H1 (cell line): ENCODE measurements at regions not wholly inside any gene's neighbourhood (a gene's known extent, or its start where the extent isn't known, plus 50 kb on each side); places are given as distances from the start of the nearest gene placed in this dataset.

ENCODE experiments used
- CTCF ChIA-PET: fragments of 300-600 bp; sonication (Branson Sonifier 250); formaldehyde crosslinking; loops from one replicate; lab custom pipeline; 2021; ENCODE audit not compliant: partially characterized antibody; lab: Charles Lee
- POLR2A ChIA-PET: fragments of 300-600 bp; sonication (Branson Sonifier 250); formaldehyde crosslinking; loops from one replicate; lab custom pipeline; 2021; ENCODE audit warnings: inconsistent platforms; ENCODE audit not compliant: partially characterized antibody; lab: Charles Lee
- DNase-seq, 2 experiments: peaks; one replicate each; pipeline versions ENCODE4 v3.0.0 to v3.0.0-alpha.2; 2010 to 2022; ENCODE audit warnings: low spot score in 2 of 2, low read depth in 1 of 2, mixed read lengths in 1 of 2
- FAIRE-seq: peaks from 2 replicates; lab custom pipeline; 2011; peaks lifted over from hg19 to GRCh38; lab: Jason Lieb, UNC
- H2AFZ ChIP-seq: 2 replicates; pipeline ENCODE4 v1.8.1; 2012; ENCODE audit warnings: low read length, inconsistent platforms
- H2AK5ac ChIP-seq: 2 replicates; pipeline ENCODE4 v1.6.1; 2013; ENCODE audit warnings: low read depth, low read length
- H2BK120ac ChIP-seq: replicated peaks from 2 replicates; pipeline ENCODE3; 2013; ENCODE audit warnings: low read depth, low read length, inconsistent platforms
- H2BK12ac ChIP-seq: 2 replicates; pipeline ENCODE4 v1.6.1; 2013; ENCODE audit warnings: low read depth, low read length
- H2BK15ac ChIP-seq: 2 replicates; pipeline ENCODE4 v1.6.1; 2013; ENCODE audit warnings: low read length
- H2BK20ac ChIP-seq: 2 replicates; pipeline ENCODE4 v1.6.1; 2013; ENCODE audit warnings: low read length
- H2BK5ac ChIP-seq: 2 replicates; pipeline ENCODE4 v1.6.1; 2013; ENCODE audit warnings: low read depth, low read length
- H3K14ac ChIP-seq: 2 replicates; pipeline ENCODE4 v1.6.1; 2013; ENCODE audit warnings: inconsistent platforms; ENCODE audit not compliant: insufficient read length
- H3K18ac ChIP-seq: 2 replicates; pipeline ENCODE4 v1.6.1; 2013; ENCODE audit warnings: low read length; ENCODE audit errors: extremely low read depth
- H3K23ac ChIP-seq: 2 replicates; pipeline ENCODE4 v1.6.1; 2013; ENCODE audit warnings: inconsistent platforms; ENCODE audit not compliant: insufficient read length
- H3K23me2 ChIP-seq: 2 replicates; pipeline ENCODE4 v1.6.1; 2013; ENCODE audit warnings: low read depth, low read length
- H3K27ac ChIP-seq: 2 replicates; pipeline ENCODE4 v1.6.1; 2011; ENCODE audit warnings: low read depth, low read length, inconsistent platforms
- H3K27me3 ChIP-seq, 4 experiments: replicated peaks in 1 of 4; 1 replicate in 1 of 4; 2 replicates in 3 of 4; pipeline versions ENCODE4 v1.6.1 to v1.8.1; 2011 to 2013; ENCODE audit warnings: low read length in 3 of 4, mild to moderate bottlenecking in 3 of 4, inconsistent platforms in 2 of 4, mixed read lengths in 2 of 4, moderate library complexity in 1 of 4; ENCODE audit not compliant: control insufficient read depth in 3 of 4, insufficient read depth in 3 of 4; ENCODE audit errors: extremely low read depth in 1 of 4
- H3K36me3 ChIP-seq, 4 experiments: 2 replicates each; pipeline versions ENCODE4 v1.6.1 to v1.8.1; 2011 to 2013; ENCODE audit warnings: mild to moderate bottlenecking in 4 of 4, low read length in 3 of 4, moderate library complexity in 2 of 4, control low read depth in 1 of 4, inconsistent platforms in 1 of 4; ENCODE audit not compliant: insufficient read depth in 4 of 4, control insufficient read depth in 2 of 4
- H3K4ac ChIP-seq: replicated peaks from 2 replicates; pipeline ENCODE3; 2013; ENCODE audit warnings: low read length, low read depth, mixed read lengths, inconsistent platforms; ENCODE audit not compliant: insufficient read length
- H3K4me1 ChIP-seq, 4 experiments: replicated peaks in 1 of 4; 1 replicate in 1 of 4; 2 replicates in 3 of 4; pipeline versions ENCODE4 v1.6.1 to v1.8.1; 2011 to 2013; ENCODE audit warnings: low read length in 3 of 4, inconsistent platforms in 2 of 4, mixed read lengths in 1 of 4; ENCODE audit not compliant: insufficient read depth in 4 of 4, control insufficient read depth in 3 of 4
- H3K4me2 ChIP-seq, 2 experiments: 2 replicates each; pipeline versions ENCODE4 v1.6.1 to v1.8.1; 2011 to 2013; ENCODE audit warnings: low read depth in 2 of 2, low read length in 2 of 2, control low read depth in 1 of 2, inconsistent platforms in 1 of 2, mild to moderate bottlenecking in 1 of 2; ENCODE audit not compliant: insufficient read depth in 1 of 2
- H3K4me3 ChIP-seq, 4 experiments: fragments of 200-600, 300-600 bp in 1 of 4; sonication (generic), shearing (Covaris generic), sonication (Bioruptor Twin) in 1 of 4; 2 replicates each; pipeline versions ENCODE4 v1.5.1 to v1.8.1; 2011 to 2016; ENCODE audit warnings: low read length in 4 of 4, low read depth in 3 of 4, control low read depth in 2 of 4, inconsistent platforms in 2 of 4, mild to moderate bottlenecking in 2 of 4, mixed read lengths in 1 of 4, moderate library complexity in 1 of 4; ENCODE audit not compliant: insufficient read depth in 2 of 4; ENCODE audit errors: extremely low read depth in 1 of 4
- H3K56ac ChIP-seq: replicated peaks from 2 replicates; pipeline ENCODE3; 2013; ENCODE audit warnings: low read depth, mild to moderate bottlenecking, mixed read lengths, low read length, inconsistent platforms; ENCODE audit not compliant: insufficient read length
- H3K79me1 ChIP-seq: 2 replicates; pipeline ENCODE4 v1.6.1; 2013; ENCODE audit warnings: low read depth, low read length, control low read depth
- H3K79me2 ChIP-seq, 2 experiments: 2 replicates each; pipeline versions ENCODE4 v1.6.1 to v1.8.1; 2012 to 2013; ENCODE audit warnings: low read length in 2 of 2, mild to moderate bottlenecking in 2 of 2, inconsistent platforms in 1 of 2; ENCODE audit not compliant: insufficient read depth in 2 of 2, control insufficient read depth in 1 of 2
- H3K9ac ChIP-seq, 4 experiments: replicated peaks in 1 of 4; 1 replicate in 1 of 4; 2 replicates in 3 of 4; pipeline versions ENCODE4 v1.6.1 to v1.8.1; 2011 to 2013; ENCODE audit warnings: low read depth in 3 of 4, low read length in 3 of 4, control low read depth in 2 of 4, mild to moderate bottlenecking in 2 of 4, moderate library complexity in 2 of 4, inconsistent platforms in 1 of 4; ENCODE audit errors: extremely low read depth in 1 of 4
- H3K9me3 ChIP-seq, 2 experiments: 2 replicates each; pipeline versions ENCODE4 v1.6.1 to v1.8.1; 2012 to 2013; ENCODE audit warnings: mild to moderate bottlenecking in 2 of 2, moderate library complexity in 2 of 2, control low read depth in 1 of 2, inconsistent platforms in 1 of 2, low read depth in 1 of 2, low read length in 1 of 2, mixed read lengths in 1 of 2; ENCODE audit not compliant: insufficient read depth in 2 of 2
- H4K20me1 ChIP-seq, 2 experiments: replicated peaks in 1 of 2; 2 replicates each; pipeline versions ENCODE3 to v1.8.1; 2011 to 2013; ENCODE audit warnings: inconsistent platforms in 2 of 2, low read length in 2 of 2, mild to moderate bottlenecking in 1 of 2; ENCODE audit not compliant: insufficient read depth in 2 of 2, control insufficient read depth in 1 of 2
- H4K5ac ChIP-seq: 2 replicates; pipeline ENCODE4 v1.6.1; 2013; ENCODE audit warnings: low read length, low read depth, mixed read lengths, inconsistent platforms; ENCODE audit not compliant: insufficient read length
- H4K8ac ChIP-seq: 2 replicates; pipeline ENCODE4 v1.8.0; 2013; ENCODE audit warnings: mild to moderate bottlenecking, moderate library complexity, low read length, inconsistent platforms; ENCODE audit not compliant: insufficient read depth; ENCODE audit errors: extremely low read depth
- H4K91ac ChIP-seq: replicated peaks from 2 replicates; pipeline ENCODE3; 2013; ENCODE audit warnings: low read length, mixed read lengths, inconsistent platforms; ENCODE audit not compliant: insufficient read length
- RAD21 ChIP-seq, 2 experiments: IDR thresholded peaks in 1 of 2; conservative IDR thresholded peaks in 1 of 2; 2 replicates each; pipeline ENCODE4 v1.6.1; 2011; ENCODE audit warnings: low read depth in 2 of 2, low read length in 2 of 2, improper control_type of control experiment in 1 of 2, inconsistent platforms in 1 of 2, mild to moderate bottlenecking in 1 of 2, moderate library complexity in 1 of 2
- WGBS, 2 experiments: shearing (Covaris generic) in 1 of 2; methylation state at CpG; one replicate each; pipeline versions ENCODE4 v1.1.6 to v1.1.7; 2013 to 2015; ENCODE audit warnings: low lambda C conversion rate in 2 of 2, mixed read lengths in 2 of 2, inconsistent platforms in 1 of 2, low coverage in 1 of 2, missing lambda C conversion rate in 1 of 2; ENCODE audit not compliant: insufficient replicate concordance in 2 of 2, insufficient coverage in 1 of 2, insufficient read length in 1 of 2; ENCODE audit errors: extremely low coverage in 1 of 2, missing lambda C conversion rate in 1 of 2; 5-methylcytosine and 5-hydroxymethylcytosine counted together
- TF ChIP-seq, protein P1 (sequence below): IDR thresholded peaks from 2 replicates; pipeline ENCODE4 v1.6.1; 2011; ENCODE audit warnings: low read depth, mild to moderate bottlenecking, low read length; ENCODE audit not compliant: insufficient read depth
- TF ChIP-seq, protein P2 (sequence below), 3 experiments: IDR thresholded peaks; 1 replicate in 2 of 3; 2 replicates in 1 of 3; pipeline versions ENCODE4 v1.5.1 to v1.6.1; 2011; ENCODE audit warnings: low read length in 3 of 3, mild to moderate bottlenecking in 3 of 3, inconsistent platforms in 2 of 3, low read depth in 1 of 3, moderate library complexity in 1 of 3; ENCODE audit not compliant: insufficient read depth in 1 of 3; ENCODE audit errors: control extremely low read depth in 1 of 3

DNA sequence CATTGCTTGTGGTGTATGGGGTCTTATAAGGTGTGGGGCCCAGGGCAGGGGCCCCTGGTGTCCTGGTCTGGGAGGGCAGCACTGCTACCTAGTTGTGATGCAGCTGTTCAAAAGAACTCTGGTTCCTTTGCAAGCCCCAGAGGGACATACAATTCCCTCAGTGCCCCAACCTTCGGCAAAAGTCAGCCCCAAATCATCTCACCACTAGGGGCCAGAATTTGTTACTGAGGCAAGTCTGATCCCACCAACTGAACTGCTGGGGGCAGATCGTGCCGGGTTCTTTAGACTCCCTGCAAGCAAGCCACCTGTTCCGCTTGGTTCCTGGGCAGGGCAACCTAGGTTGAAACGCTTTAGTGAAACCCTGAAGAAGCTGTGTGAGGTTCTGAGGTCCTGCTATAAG lies 180.1 kb upstream of the S100G start:
- peaks cover 0 to 3% (median 0%) of the 10 kb centered on the region in 4 experiments; a peak in 1 of 7 replicates for H3K4me1 ChIP-seq
- DNase-seq (peak in 1 of 2 experiments; percentile 47), FAIRE-seq (peak; percentile 81)
- H3K4me2 ChIP-seq, result no peak overlapping the region
- H3K27me3 ChIP-seq, result no peaks in the 10 kb centered on the region
- H2AFZ ChIP-seq, result no peak overlapping the region
- no peak overlapping the region for H2BK12ac ChIP-seq
- no peaks in the 10 kb centered on the region for H3K9me3 ChIP-seq
- ChIA-PET POLR2A (interaction anchor here (1.3 kb wide), 1 partner anchor 109 kb away, joined by 3 read pairs; no protein-coding TSS in a partner anchor), CTCF (interaction anchor here (0.9 to 2.1 kb wide), 9 partner anchors 10 to 194 kb away, joined by 3 to 6 read pairs (median 3); no protein-coding TSS in a partner anchor)
- H2BK5ac ChIP-seq, result no peak overlapping the region
- no peak overlapping the region for H3K27ac ChIP-seq
- H3K4me3 ChIP-seq, result no peak overlapping the region
- H2BK15ac ChIP-seq, result no peak overlapping the region
- H2BK120ac ChIP-seq, result no peak overlapping the region
- H3K9ac ChIP-seq, result no peak overlapping the region
- H3K36me3 ChIP-seq, result no peaks in the 10 kb centered on the region
- H2BK20ac ChIP-seq, result no peak overlapping the region
- TF ChIP-seq RAD21 (IDR thresholded peaks at IDR 0.05 in 1 of 2, conservative IDR thresholded peaks at IDR 0.05 in 1 of 2; ENCODE audit: low read depth in 2 of 2, low read length in 2 of 2), result peak; percentile 24 to 47; a peak in 3 of 4 replicates
- TF ChIP-seq, protein P1, sequence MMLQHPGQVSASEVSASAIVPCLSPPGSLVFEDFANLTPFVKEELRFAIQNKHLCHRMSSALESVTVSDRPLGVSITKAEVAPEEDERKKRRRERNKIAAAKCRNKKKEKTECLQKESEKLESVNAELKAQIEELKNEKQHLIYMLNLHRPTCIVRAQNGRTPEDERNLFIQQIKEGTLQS, result no peak
- TF ChIP-seq, protein P2, sequence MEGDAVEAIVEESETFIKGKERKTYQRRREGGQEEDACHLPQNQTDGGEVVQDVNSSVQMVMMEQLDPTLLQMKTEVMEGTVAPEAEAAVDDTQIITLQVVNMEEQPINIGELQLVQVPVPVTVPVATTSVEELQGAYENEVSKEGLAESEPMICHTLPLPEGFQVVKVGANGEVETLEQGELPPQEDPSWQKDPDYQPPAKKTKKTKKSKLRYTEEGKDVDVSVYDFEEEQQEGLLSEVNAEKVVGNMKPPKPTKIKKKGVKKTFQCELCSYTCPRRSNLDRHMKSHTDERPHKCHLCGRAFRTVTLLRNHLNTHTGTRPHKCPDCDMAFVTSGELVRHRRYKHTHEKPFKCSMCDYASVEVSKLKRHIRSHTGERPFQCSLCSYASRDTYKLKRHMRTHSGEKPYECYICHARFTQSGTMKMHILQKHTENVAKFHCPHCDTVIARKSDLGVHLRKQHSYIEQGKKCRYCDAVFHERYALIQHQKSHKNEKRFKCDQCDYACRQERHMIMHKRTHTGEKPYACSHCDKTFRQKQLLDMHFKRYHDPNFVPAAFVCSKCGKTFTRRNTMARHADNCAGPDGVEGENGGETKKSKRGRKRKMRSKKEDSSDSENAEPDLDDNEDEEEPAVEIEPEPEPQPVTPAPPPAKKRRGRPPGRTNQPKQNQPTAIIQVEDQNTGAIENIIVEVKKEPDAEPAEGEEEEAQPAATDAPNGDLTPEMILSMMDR (IDR thresholded peaks at IDR 0.05; ENCODE audit: control extremely low read depth in 1 of 3, insufficient read depth in 1 of 3, low read depth in 1 of 3, low read length in 3 of 3), result peak in 2 of 3 experiments; percentile 36 to 55; a peak in 3 of 4 replicates
- no peaks in the 10 kb centered on the region for H4K20me1 ChIP-seq
- H3K18ac ChIP-seq, result no peak overlapping the region
- no peaks in the 10 kb centered on the region for H3K79me2 ChIP-seq
- no peak overlapping the region for H4K8ac ChIP-seq
- no peak overlapping the region for H3K14ac ChIP-seq
- H4K5ac ChIP-seq, result no peak overlapping the region
- no peaks in the 10 kb centered on the region for H3K23me2 ChIP-seq
- no peak overlapping the region for H3K4ac ChIP-seq
- no peak overlapping the region for H3K23ac ChIP-seq
- H4K91ac ChIP-seq, result no peak overlapping the region
- WGBS, 2 experiments, result 83% methylated on average over 3 of the region's 5 CpGs; no CpG with 5 or more reads in 1 of the 2 experiments
- H3K56ac ChIP-seq, result no peak overlapping the region
- H2AK5ac ChIP-seq, result no peak overlapping the region
- H3K79me1 ChIP-seq, result no peaks in the 10 kb centered on the region
